K562 (cell line): ENCODE measurements at regions not wholly inside any gene's neighbourhood (a gene's known extent, or its start where the extent isn't known, plus 50 kb on each side); places are given as distances from the start of the nearest gene placed in this dataset.

Source experiments
- ATAC-seq: fragments of 200-7000 bp; cut with Tn5 transposase; 3 replicates; pipeline ENCODE4 v1.9.1; 2020; ENCODE audit warnings: moderate library complexity
- BruUV-seq: library from RNA; stranded (reverse); fragments of 400-500 nt; replicated peaks from 2 replicates; lab custom pipeline; 2021; lab: Mats Ljungman, UMichigan
- CTCF ChIA-PET: fragments of 300-600 bp; formaldehyde crosslinking; extraction: SDS; loops from one replicate; lab custom pipeline; 2021; ENCODE audit warnings: low intra/inter-chr PET ratio; lab: Yijun Ruan, JAX
- POLR2A ChIA-PET: fragments of 300-600, 350-650 bp; sonication (Branson Sonifier 250); formaldehyde crosslinking; extraction: SDS; loops from one replicate; lab custom pipeline; 2021; ENCODE audit warnings: antibody characterized with exemption, inconsistent platforms; lab: Yijun Ruan, JAX
- DNase-seq, 4 experiments: peaks; one replicate each; pipeline versions ENCODE4 v3.0.0 to v3.0.0-alpha.2; 2011 to 2018; ENCODE audit warnings: low spot score in 3 of 4, mixed read lengths in 3 of 4; ENCODE audit errors: extremely low read depth in 1 of 4
- FAIRE-seq: peaks from 2 replicates; lab custom pipeline; 2011; peaks lifted over from hg19 to GRCh38; lab: Jason Lieb, UNC
- H2AFZ ChIP-seq: 2 replicates; pipeline ENCODE4 v1.6.0; 2011; ENCODE audit warnings: low read depth, low read length, control low read depth, inconsistent platforms
- H3K27ac ChIP-seq: fragments of 200-600 bp; 3 replicates; pipeline ENCODE4 v1.8.0; 2011; ENCODE audit warnings: low read depth, mild to moderate bottlenecking, control low read depth, inconsistent platforms, low read length, moderate library complexity, mixed read lengths; ENCODE audit errors: extremely low read depth
- H3K27me3 ChIP-seq, 2 experiments: fragments of 300-600 bp in 1 of 2; 2 replicates in 1 of 2; 3 replicates in 1 of 2; pipeline versions ENCODE4 v1.6.0 to v1.8.0; 2011; ENCODE audit warnings: inconsistent platforms in 2 of 2, low read length in 2 of 2, mild to moderate bottlenecking in 1 of 2, mixed read lengths in 1 of 2, moderate library complexity in 1 of 2; ENCODE audit not compliant: control insufficient read depth in 2 of 2, insufficient read depth in 2 of 2
- H3K36me3 ChIP-seq: fragments of 300-600 bp; 3 replicates; pipeline ENCODE4 v1.8.0; 2011; ENCODE audit warnings: mild to moderate bottlenecking, low read length, inconsistent platforms; ENCODE audit not compliant: control insufficient read depth, insufficient read depth
- H3K4me1 ChIP-seq, 2 experiments: fragments of 200-600 bp in 1 of 2; replicated peaks in 1 of 2; 2 replicates in 1 of 2; 3 replicates in 1 of 2; pipeline versions ENCODE4 v1.5.1 to v1.8.0; 2011; ENCODE audit warnings: inconsistent platforms in 2 of 2, low read length in 2 of 2, mild to moderate bottlenecking in 1 of 2, mixed read lengths in 1 of 2, moderate library complexity in 1 of 2; ENCODE audit not compliant: control insufficient read depth in 2 of 2, insufficient read depth in 2 of 2
- H3K4me2 ChIP-seq: 2 replicates; pipeline ENCODE4 v1.6.1; 2011; ENCODE audit warnings: low read length, control low read depth, inconsistent platforms, mixed read lengths; ENCODE audit not compliant: insufficient read depth
- H3K4me3 ChIP-seq: fragments of 200-600 bp; sonication (generic), shearing (Covaris generic); 2 replicates; pipeline ENCODE4 v1.5.1; 2016; ENCODE audit warnings: control low read depth, inconsistent platforms
- H3K79me2 ChIP-seq: fragments of 200-600 bp; 3 replicates; pipeline ENCODE4 v1.8.0; 2011; ENCODE audit warnings: low read length, inconsistent platforms; ENCODE audit not compliant: control insufficient read depth, insufficient read depth
- H3K9ac ChIP-seq, 2 experiments: 2 replicates each; pipeline versions ENCODE4 v1.6.0 to v1.6.1; 2011; ENCODE audit warnings: low read depth in 2 of 2, low read length in 2 of 2, control low read depth in 1 of 2, inconsistent platforms in 1 of 2, mild to moderate bottlenecking in 1 of 2, mixed read lengths in 1 of 2; ENCODE audit not compliant: insufficient read depth in 1 of 2
- H3K9me1 ChIP-seq: one replicate; pipeline ENCODE4 v1.6.0; 2011; ENCODE audit warnings: inconsistent platforms, mild to moderate bottlenecking, low read length, moderate library complexity; ENCODE audit not compliant: control insufficient read depth, insufficient read depth
- H3K9me3 ChIP-seq: replicated peaks from 2 replicates; pipeline ENCODE4 v1.5.1; 2011; ENCODE audit warnings: low read depth, low read length, inconsistent platforms; ENCODE audit not compliant: control insufficient read depth, insufficient read depth
- H4K20me1 ChIP-seq: replicated peaks from 2 replicates; pipeline ENCODE4 v1.6.1; 2011; ENCODE audit warnings: low read length, inconsistent platforms, mixed read lengths; ENCODE audit not compliant: control insufficient read depth, insufficient read depth
- CUX1 ChIP-seq: fragments of 200-800 bp; sonication (Bioruptor generic); IDR thresholded peaks from 2 replicates; pipeline ENCODE4 v1.6.1; 2016; ENCODE audit warnings: missing genetic modification characterization, missing compliant biosample characterization
- FOXJ3 ChIP-seq: sonication (generic); formaldehyde crosslinking; IDR thresholded peaks from 2 replicates; pipeline ENCODE4 v1.4.0; 2020; ENCODE audit warnings: mild to moderate bottlenecking, missing genetic modification reagents
- WGBS: fragments of 100-300 bp; shearing (Covaris generic); methylation state at CpG from one replicate; pipeline ENCODE4 v1.1.6; 2016; ENCODE audit warnings: low coverage, mixed read lengths; ENCODE audit not compliant: insufficient coverage; ENCODE audit errors: missing lambda C conversion rate; 5-methylcytosine and 5-hydroxymethylcytosine counted together
- in situ Hi-C: fragments of 300-500 bp; cut with MboI; formaldehyde crosslinking; loops from 4 replicates; pipeline ENCODE4 v1.15.0; 2018; ENCODE audit warnings: inconsistent platforms, mixed read lengths
- intact Hi-C: fragments of 100-400 bp; cut with micrococcal nuclease; formaldehyde crosslinking; loops from 2 replicates; pipeline ENCODE4 v1.14.2; 2022

GRCh38 chr9:108182270-108182669, 673.5 kb downstream of the ACTL7B start (continued):
- TF ChIP-seq CUX1: no peak
- TF ChIP-seq, all 486 proteins: peak for 0

- H3K27ac ChIP-seq: no peak overlapping the region
- no peak overlapping the region for H3K9ac ChIP-seq
- peaks cover 7 to 39% of the 10 kb centered on the region in 2 experiments; a peak in 4 of 5 replicates for H3K27me3 ChIP-seq
- no peaks in the 10 kb centered on the region for H4K20me1 ChIP-seq
- in situ Hi-C loops (no loop called here), intact Hi-C loops (no loop called here)
- BruUV-seq: no TSS peak
- WGBS: 0% methylated on average over 2 of the region's 2 CpGs
- H2AFZ ChIP-seq: no peak overlapping the region
- no peak for TF ChIP-seq FOXJ3
- no peaks in the 10 kb centered on the region for H3K9me1 ChIP-seq
- no peak for FAIRE-seq
- no peaks in the 10 kb centered on the region for H3K36me3 ChIP-seq
- DNase-seq: no peak
- ChIA-PET POLR2A (no interaction called here), CTCF (no interaction called here)
- H3K4me1 ChIP-seq: no peaks in the 10 kb centered on the region
- no peaks in the 10 kb centered on the region for H3K9me3 ChIP-seq
- no peak overlapping the region for H3K4me2 ChIP-seq
- no peaks in the 10 kb centered on the region for H3K79me2 ChIP-seq
- no peak overlapping the region for H3K4me3 ChIP-seq
- no peak for ATAC-seq
Measured at GRCh38 chr9:108181441-108181840, 674.3 kb downstream of the ACTL7B start.
